Heart left ventricle (tissue), 16 donors: ENCODE measurements at regions not wholly inside any gene's neighbourhood (a gene's known extent, or its start where the extent isn't known, plus 50 kb on each side); places are given as distances from the start of the nearest gene placed in this dataset.

Experiments
- ATAC-seq, 4 donors: fragments of 200-7000 bp; cut with Tn5 transposase; one replicate each; pipeline ENCODE4 v1.9.1; 2020 to 2022; ENCODE audit warnings: moderate library complexity in 4 of 4, mild to moderate bottlenecking in 3 of 4, moderate number of reproducible peaks in 1 of 4
- DNase-seq, 5 donors: peaks; one replicate each; pipeline ENCODE4 v3.0.0-alpha.2; 2020
- H3K27ac ChIP-seq, 12 donors: fragments of 200-600 bp; sonication (generic) in 4 of 12; one replicate each; pipeline versions ENCODE4 v1.5.0 to v1.8.0; 2016 to 2022; ENCODE audit warnings: mild to moderate bottlenecking in 2 of 12
- H3K27me3 ChIP-seq, 9 donors: fragments of 200-600 bp; sonication (generic) in 2 of 9; one replicate each; pipeline versions ENCODE4 v1.5.1 to v1.8.0; 2016 to 2022; ENCODE audit warnings: mild to moderate bottlenecking in 3 of 9
- H3K36me3 ChIP-seq, 9 donors: fragments of 200-600 bp; sonication (generic) in 2 of 9; one replicate each; pipeline versions ENCODE4 v1.5.0 to v1.8.0; 2018 to 2022; ENCODE audit warnings: mild to moderate bottlenecking in 2 of 9
- H3K4me1 ChIP-seq, 12 donors: fragments of 200-600 bp; sonication (generic) in 4 of 12; one replicate each; pipeline versions ENCODE4 v1.5.0 to v1.8.0; 2016 to 2022; ENCODE audit warnings: mild to moderate bottlenecking in 3 of 12
- H3K4me3 ChIP-seq, 12 donors: fragments of 200-600 bp; sonication (generic) in 4 of 12; one replicate each; pipeline versions ENCODE4 v1.5.0 to v1.8.0; 2017 to 2022; ENCODE audit warnings: mild to moderate bottlenecking in 9 of 12, moderate library complexity in 4 of 12
- H3K9me3 ChIP-seq, 12 donors: fragments of 200-600 bp; sonication (generic) in 4 of 12; one replicate each; pipeline versions ENCODE4 v1.5.0 to v1.8.0; 2016 to 2022; ENCODE audit warnings: mild to moderate bottlenecking in 1 of 12
- POLR2A ChIP-seq, 2 donors: fragments of 450-650 bp; IDR thresholded peaks; one replicate each; pipeline ENCODE4 v1.6.1; 2017; ENCODE audit warnings: antibody characterized with exemption in 2 of 2, mild to moderate bottlenecking in 2 of 2, moderate library complexity in 2 of 2
- WGBS, 4 donors: extraction: QIAGEN DNeasy Blood & Tissue Kit in 2 of 4; methylation state at CpG; one replicate each; pipeline versions ENCODE4 v1.1.5 to v1.1.7; 2013 to 2018; 5-methylcytosine and 5-hydroxymethylcytosine counted together
- intact Hi-C, 10 donors: fragments of 100-400 bp; cut with DNase I; formaldehyde crosslinking; loops; one replicate each; pipeline versions ENCODE4 v1.11.1 to v1.14.2; 2022
- TF ChIP-seq, protein P1 (sequence below), 12 donors: fragments of 200-600 bp; sonication (generic) in 4 of 12; IDR thresholded peaks; one replicate each; pipeline versions ENCODE4 v1.5.0 to v1.8.0; 2018 to 2022; ENCODE audit warnings: antibody characterized with exemption in 12 of 12, mild to moderate bottlenecking in 5 of 12
- donor health status: ischemic (EF 13 %, LVEDD 7.1; RV severe dilation, severe dysfunction).
- donor health status: healthy with polysubstance abuse.
- donor health status: DM: no; HTN: yes; CAD: no.
- donor health status: DM: no; HTN: no; CAD: no.
- donor health status: ischemic (EF 25% LVEDD 6.9; RV normal size, moderate dysfunction).
- donor health status: ischemic (EF 25% LVEDD 5.7; RV mildly dilated, moderate dysfunction).
- donor health status: healthy.
- donor health status: DM: yes; HTN: yes; CAD: no.
- donor health status: ischemic (EF 35%, LVEDD 5.7; RV mildly dilated, moderate dysfunction).
- donor health status: nonischemic (EF 11% LVEDD 7.7; RV severe dilation, severe dysfunction).
- donor health status: DM: yes; HTN: yes; CAD: no.
- donor health status: PGD.
- donor health status: ischemic (EF 29% LVEDD 5.4; RV normal size, mild dysfunction).
- donor health status: nonischemic (EF 23%, LVEDD 6.1; RV moderate dilation, normal function).

DNA sequence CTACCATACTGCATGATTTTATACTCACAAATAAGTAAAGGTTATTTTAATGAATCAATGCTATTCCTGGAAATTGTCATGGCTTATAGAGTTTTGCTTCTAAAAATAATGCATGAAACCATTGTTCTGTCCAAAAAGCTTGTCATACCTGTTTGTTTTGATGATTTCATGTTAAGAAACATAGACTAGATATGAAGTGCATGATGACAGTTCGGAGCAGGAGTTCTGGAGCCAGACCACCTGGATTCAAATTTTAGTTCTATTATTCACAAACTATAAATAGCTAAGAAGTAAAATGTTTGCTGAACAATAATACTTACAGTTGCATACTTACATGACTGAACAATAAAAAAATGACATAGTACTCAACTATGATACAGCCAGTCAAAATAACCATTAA lies 107.0 kb upstream of the AKR1E2 start:
- H3K27me3 ChIP-seq = no peaks in the 10 kb centered on the region
- H3K9me3 ChIP-seq = no peaks in the 10 kb centered on the region
- no peak overlapping the region for H3K4me3 ChIP-seq
- no peaks in the 10 kb centered on the region for H3K36me3 ChIP-seq
- peaks cover 0 to 16% (median 3%) of the 10 kb centered on the region in 12 donors for H3K4me1 ChIP-seq
- 36 to 50% (median 41%) methylated on average over 1 of the region's 1 CpG for WGBS, 4 donors
- intact Hi-C loops = no loop called here
- DNase-seq = no peak
- ATAC-seq = no peak
- no peak overlapping the region for H3K27ac ChIP-seq
- TF ChIP-seq, protein P1, sequence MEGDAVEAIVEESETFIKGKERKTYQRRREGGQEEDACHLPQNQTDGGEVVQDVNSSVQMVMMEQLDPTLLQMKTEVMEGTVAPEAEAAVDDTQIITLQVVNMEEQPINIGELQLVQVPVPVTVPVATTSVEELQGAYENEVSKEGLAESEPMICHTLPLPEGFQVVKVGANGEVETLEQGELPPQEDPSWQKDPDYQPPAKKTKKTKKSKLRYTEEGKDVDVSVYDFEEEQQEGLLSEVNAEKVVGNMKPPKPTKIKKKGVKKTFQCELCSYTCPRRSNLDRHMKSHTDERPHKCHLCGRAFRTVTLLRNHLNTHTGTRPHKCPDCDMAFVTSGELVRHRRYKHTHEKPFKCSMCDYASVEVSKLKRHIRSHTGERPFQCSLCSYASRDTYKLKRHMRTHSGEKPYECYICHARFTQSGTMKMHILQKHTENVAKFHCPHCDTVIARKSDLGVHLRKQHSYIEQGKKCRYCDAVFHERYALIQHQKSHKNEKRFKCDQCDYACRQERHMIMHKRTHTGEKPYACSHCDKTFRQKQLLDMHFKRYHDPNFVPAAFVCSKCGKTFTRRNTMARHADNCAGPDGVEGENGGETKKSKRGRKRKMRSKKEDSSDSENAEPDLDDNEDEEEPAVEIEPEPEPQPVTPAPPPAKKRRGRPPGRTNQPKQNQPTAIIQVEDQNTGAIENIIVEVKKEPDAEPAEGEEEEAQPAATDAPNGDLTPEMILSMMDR (IDR thresholded peaks at IDR 0.05) = no peak
- no peak for TF ChIP-seq POLR2A (IDR thresholded peaks at IDR 0.05)

DNA sequence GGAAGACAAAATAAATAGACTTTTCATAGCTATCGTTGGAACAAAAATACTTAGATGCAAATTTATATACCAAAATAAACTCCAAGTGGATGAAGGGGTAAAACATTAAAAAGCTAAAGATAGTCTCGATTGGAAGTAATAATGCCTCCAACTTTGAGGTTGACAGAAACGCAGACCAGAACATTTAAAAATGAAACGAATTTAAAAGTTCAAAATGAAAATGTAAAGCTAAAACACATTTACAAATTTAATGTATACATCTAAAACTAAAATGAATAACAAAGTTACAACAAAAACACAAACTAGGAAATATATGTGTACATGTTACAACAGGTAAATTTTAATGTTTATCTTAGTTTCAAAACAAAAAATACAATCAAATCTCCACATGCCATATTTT lies 107.5 kb upstream of the AKR1E2 start:
- intact Hi-C loops = no loop called here
- H3K36me3 ChIP-seq = no peaks in the 10 kb centered on the region
- H3K4me1 ChIP-seq = peaks cover 0 to 16% (median 3%) of the 10 kb centered on the region in 12 donors
- no peak for ATAC-seq
- H3K27me3 ChIP-seq = no peaks in the 10 kb centered on the region
- H3K27ac ChIP-seq = no peak overlapping the region
- TF ChIP-seq, protein P1 (IDR thresholded peaks at IDR 0.05) = no peak
- TF ChIP-seq POLR2A (IDR thresholded peaks at IDR 0.05) = no peak
- DNase-seq = no peak
- 83 to 87% (median 85%) methylated on average over 4 of the region's 4 CpGs for WGBS, 4 donors
- no peak overlapping the region for H3K4me3 ChIP-seq
- H3K9me3 ChIP-seq = no peaks in the 10 kb centered on the region

DNA sequence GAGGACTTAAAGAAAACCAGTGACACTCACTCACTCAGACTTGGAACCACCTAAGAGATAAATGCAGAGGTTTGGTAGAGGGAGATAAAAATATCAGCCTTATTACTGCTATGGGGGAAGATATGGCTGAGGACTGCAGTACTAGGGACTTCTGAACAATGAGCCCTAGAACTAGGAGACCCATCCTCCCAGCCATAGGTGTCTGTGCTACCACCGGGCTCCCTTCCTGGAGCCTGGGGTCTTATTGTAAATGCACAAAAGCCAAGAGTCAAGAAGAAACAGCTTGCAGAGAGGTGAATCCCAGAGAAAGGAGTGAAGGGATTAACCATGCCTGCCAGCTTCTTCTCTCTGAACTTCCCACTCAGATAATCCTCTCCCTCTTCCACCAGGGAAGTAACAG lies 108.3 kb upstream of the AKR1E2 start:
- ATAC-seq (no peak), DNase-seq (no peak)
- Histone ChIP-seq H3K4me1 (peaks cover 0 to 22% (median 3%) of the 10 kb centered on the region in 12 donors), H3K4me3 (no peak overlapping the region), H3K27ac (no peak overlapping the region), H3K9me3 (no peaks in the 10 kb centered on the region), H3K36me3 (no peaks in the 10 kb centered on the region), H3K27me3 (no peaks in the 10 kb centered on the region)
- intact Hi-C loops = no loop called here
- WGBS, 4 donors = 94 to 100% (median 98%) methylated on average over 1 of the region's 1 CpG
- TF ChIP-seq, protein P1 (IDR thresholded peaks at IDR 0.05) = no peak
- no peak for TF ChIP-seq POLR2A (IDR thresholded peaks at IDR 0.05)

DNA sequence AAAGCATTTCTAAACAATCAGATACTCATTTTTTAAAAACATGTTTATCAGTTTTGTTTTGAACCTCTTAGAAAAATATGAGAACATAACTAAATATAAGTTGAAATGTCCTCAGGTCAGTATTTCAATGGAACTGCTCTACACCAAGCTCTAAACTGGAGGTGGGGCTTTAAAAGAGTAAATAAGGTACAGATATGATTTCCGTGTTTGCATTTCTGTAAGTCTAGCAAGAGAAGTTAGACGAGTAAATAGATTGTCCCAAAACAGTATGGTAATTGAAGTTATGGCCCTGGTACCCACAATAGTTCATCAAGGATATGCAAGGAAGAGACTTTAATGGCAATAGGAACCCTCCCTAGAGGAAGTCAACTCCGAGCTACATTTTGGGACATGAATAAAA lies 115.1 kb upstream of the AKR1E2 start:
- H3K4me1 ChIP-seq = peaks cover 0 to 6% (median 0%) of the 10 kb centered on the region in 12 donors
- no peak for DNase-seq
- no peaks in the 10 kb centered on the region for H3K27me3 ChIP-seq
- no peaks in the 10 kb centered on the region for H3K36me3 ChIP-seq
- H3K4me3 ChIP-seq = no peak overlapping the region
- 30 to 74% (median 45%) methylated on average over 3 of the region's 3 CpGs for WGBS, 4 donors
- no peaks in the 10 kb centered on the region for H3K9me3 ChIP-seq
- intact Hi-C loops = loop anchor here in 1 of 10 donors (5.0 kb wide), 1 partner anchor 51 kb away; no protein-coding TSS in a partner anchor
- TF ChIP-seq POLR2A (IDR thresholded peaks at IDR 0.05) = no peak
- TF ChIP-seq, protein P1 (IDR thresholded peaks at IDR 0.05) = no peak
- ATAC-seq = no peak
- H3K27ac ChIP-seq = no peak overlapping the region
